GDM1 (cell line): ENCODE measurements at regions not wholly inside any gene's neighbourhood (a gene's known extent, or its start where the extent isn't known, plus 50 kb on each side); places are given as distances from the start of the nearest gene placed in this dataset.

Experiments
- DNase-seq: peaks from one replicate; lab custom pipeline; 2025; lab: John Stamatoyannopoulos, UW

DNA sequence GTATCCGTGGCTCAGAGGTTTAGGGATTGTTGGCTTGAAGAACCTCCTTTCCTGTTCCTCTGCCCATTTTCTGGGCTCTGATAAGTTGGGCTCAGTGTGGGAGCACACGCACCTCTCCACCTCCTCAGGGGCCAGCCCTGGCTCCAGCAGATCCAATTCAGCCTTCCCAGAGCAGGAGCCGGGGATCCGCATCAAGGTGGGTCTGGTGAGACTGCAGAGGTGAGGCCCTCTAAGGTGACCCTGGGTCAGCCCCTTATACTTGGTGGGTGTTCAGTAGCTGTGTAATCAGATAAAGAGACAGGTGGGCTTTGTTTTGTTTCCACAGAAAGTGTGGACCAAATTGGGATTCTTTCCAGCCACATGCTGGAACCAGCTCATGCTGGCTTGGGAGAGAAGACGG lies 1466.0 kb downstream of the TBC1D22A start:
- no peak for DNase-seq

DNA sequence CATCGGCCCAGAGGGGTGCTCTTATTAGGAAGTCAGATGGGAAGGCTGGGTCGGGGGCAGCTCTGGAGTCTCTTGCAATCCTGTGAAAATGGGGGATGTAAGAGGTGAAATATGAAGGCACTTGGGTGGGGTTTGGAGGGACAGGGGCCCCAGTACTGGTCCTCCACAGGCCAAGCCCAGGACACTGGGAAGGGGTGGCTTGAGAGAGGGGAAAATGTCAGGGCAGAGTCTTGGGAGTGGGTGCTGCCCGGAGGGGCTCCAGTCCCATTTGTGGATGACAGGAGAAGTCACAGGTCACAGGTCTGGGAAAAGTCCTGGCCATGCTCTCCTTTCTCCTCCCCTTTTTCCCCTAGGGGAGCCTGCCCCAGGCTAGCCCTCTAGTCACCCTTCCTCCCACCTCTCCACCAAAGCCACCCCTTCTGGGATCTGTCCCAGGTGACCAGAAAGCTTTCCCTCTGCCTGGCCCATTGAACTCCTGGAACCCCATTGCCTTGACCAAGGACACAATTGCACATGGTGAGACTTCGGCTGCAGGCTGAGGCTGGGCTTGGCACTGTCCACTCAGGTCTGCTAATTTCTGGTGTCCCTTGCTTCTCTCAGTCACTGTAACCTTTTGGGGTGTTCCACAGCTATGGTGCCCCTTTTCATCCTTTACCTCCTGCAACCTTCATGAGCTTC lies 1465.0 kb downstream of the TBC1D22A start:
- DNase-seq = no peak

DNA sequence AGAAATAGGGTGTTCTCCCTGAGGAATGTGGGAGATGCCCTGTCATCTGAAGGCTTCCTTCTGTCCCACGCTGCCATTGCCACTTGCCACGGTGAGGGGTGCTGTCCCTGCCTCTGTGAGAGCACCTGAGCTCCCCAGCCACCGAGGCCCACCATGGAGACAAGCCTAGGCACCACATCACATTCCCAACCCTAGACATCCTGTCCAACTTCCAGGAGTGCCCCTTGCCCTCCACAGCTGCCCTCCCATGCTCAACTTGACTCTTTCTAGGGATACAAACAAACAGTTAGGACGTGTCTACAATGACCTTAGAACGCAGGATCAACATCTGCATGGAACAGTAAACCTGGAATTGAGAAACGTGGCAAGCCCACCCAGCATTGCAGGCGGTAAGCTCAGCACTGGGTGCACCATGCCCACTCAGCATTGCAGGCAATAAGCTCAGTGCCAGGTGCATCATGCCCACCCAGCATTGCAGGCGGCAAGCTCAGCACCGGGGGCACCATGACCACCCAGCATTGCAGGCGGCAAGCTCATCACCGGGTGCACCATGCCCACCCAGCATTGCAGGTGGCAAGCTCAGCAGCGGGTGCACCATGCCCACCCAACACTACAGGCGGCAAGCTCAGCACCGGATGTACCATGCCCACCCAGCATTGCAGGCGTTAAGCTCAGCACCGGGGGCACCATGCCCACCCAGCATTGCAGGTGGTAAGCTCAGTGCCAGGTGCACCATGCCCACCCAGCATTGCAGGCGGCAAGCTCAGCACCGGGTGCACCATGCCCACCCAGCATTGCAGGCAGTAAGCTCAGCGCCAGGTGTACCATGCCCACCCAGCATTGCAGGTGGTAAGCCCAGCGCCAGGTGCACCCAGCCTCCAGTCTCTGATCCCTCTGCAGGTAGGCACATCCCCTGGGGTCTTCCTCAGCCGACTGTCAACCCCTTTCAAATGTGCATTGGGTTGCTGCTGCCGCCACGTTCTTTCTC lies 1463.9 kb downstream of the TBC1D22A start:
- DNase-seq = no peak

DNA sequence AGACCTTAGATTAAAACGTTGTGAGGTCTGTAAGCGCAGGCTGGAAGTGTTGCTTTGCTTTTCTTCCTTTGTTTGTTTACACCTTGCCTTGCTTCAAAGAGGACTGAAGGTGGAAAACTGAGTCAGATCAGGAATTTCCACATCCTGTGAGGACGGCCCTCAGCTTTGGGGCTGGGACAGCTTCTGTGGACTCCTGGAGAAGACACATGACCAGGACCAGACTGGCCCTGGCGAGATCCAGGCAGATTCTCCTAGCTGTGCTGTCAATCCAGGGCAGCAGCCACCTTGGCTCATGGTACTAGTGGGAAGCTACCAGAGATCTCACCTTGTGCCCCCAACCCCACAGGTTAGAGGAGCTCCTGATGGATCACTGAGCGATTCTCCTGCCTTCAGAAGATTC lies 1461.9 kb downstream of the TBC1D22A start:
- no peak for DNase-seq

DNA sequence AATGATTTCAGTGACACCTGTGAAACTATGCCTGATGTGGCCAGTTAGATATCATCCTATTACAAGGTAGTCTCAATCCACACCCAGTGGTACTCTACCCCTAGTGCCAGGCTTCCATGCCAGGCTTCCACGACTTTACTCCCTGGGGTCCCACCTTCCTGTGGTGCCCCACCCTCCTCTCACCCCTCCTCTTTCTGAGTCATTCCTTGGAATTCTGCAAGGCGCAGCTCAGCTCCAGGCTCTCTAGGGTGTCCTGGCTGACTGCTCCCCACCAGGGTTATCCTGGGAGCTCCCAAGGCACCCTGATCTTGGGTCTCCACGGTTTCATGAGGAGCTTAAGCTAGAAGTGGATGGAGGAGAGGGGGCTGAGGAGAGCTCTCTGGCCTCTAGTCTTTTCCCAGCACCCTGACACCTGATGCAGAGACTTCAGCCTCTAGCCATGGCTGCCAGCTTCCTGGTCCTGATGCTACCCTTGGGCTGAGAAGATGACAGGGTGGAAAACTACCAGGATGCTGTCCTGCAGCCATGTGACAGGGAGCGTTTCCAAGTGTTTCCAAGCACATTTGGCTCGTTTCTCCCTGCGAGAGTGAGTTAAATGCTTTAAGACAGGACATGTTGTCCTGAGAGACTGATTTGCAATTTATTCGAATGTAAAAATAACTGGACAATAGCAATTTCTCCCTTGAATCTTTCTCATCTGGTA lies 1461.2 kb downstream of the TBC1D22A start:
- DNase-seq = no peak

DNA sequence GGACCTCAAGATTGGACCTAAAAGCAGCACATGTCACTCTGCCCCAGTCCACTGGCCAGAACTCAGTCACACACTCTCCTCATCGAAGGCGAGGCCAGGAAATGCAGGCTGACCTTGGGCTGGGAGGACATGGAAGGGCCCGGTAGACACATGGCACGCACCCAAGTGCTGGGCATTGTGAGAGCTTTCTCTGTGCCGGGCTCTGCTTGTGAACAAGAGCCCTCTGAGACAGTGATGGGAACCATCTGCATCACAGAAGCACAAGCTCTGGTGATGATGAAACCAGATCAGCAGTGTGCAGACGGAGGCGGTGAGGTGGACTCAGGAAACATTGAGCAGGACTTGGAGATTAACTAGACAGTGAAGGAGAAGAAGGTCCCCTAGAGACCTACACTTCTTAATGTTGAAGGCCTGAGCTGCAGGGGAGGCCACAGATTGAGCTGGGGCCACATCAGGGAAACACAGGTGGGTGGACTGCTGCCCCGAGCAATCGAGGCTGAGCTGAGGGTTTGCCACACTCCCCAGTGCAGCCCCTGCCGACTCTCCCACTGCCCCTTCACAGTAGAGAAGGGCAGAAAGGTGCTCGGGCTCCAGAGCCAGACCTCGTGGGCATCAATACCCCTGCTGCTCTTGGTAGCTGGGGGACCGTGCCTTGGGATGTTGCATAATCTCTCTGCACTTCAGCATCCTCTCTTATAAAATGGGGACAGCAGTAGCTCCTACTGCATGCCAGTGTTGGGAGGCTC lies 1460.5 kb downstream of the TBC1D22A start:
- DNase-seq = no peak

DNA sequence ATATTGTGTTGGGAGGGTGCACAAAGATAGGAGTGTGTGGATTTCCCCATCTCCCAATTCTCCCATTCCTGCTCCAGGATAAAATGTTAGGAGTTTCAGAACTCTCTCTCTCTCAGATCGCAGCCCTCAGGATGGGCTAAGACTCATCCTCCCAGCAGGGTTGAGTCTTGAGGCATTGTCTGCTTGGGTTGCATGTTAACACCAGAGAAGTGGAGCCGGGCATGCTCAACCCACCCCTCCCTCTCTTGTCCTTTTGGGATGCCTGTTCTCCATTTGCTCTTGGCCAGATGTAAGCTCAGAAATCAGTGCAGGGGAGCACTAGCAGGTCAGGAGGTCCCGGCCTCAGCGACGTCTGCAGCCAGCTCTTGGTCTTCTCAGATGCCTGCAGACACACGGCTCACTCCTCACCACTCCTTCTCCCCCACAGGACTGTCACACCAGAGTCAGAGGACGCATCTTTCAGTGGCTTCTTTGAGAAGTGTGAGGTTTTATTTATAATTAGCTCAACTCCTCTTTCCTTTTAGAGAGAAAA lies 1456.5 kb downstream of the TBC1D22A start:
- no peak for DNase-seq

DNA sequence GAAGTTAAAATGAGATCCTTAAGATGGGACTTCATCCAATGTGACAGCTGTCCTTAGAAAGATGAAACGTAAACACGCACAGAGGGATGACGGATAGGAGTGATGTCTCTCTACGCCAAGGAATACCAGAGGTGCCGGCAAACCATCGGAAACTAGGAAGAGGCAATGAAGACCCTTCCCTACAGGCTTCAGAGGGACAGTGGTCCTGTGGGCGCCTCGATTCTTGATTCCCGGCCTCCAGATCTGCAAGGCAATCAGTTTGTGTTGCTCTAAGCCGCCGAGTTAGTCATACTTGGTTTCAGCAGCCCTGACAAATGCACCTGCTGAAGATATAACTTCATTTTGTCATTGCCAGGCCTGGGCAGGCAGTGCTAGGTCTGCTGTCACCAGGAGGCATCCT lies 1455.1 kb downstream of the TBC1D22A start:
- DNase-seq = no peak

DNA sequence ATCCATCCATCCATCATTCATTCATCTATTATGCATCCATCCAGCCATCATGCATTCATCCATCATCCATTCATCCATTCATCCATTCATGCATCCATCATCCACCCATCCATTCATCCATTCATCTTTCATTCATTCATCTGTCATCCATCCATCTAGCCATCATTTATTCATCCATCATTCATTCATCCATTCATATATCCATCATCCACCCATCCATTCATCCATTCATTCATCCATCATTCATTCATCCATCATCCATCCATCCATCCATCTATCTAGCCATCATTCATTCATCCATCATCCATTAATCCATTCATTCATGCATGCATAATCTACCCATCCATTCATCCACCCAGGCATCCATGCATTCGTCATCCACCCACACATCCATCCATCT lies 1450.3 kb downstream of the TBC1D22A start:
- DNase-seq = no peak

DNA sequence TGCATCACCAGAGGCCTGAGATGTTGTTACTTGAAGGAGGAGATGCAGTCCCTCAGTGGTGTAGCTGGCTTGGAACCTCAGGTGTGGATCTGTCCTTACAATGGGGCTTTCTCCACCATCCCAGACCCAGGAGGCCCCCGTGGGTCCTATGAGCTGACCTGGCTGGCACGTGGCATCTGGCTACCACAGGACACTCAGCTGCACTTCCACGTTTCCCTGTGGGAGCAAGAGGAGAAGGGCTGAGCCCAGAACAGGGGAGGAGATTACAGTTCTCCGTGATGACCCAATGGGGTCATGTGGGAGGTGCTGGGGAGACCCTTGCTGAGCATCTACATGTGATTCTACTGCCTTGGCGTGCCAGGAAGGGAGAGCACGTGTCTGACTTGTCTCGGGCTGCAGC lies 1448.4 kb downstream of the TBC1D22A start:
- no peak for DNase-seq

DNA sequence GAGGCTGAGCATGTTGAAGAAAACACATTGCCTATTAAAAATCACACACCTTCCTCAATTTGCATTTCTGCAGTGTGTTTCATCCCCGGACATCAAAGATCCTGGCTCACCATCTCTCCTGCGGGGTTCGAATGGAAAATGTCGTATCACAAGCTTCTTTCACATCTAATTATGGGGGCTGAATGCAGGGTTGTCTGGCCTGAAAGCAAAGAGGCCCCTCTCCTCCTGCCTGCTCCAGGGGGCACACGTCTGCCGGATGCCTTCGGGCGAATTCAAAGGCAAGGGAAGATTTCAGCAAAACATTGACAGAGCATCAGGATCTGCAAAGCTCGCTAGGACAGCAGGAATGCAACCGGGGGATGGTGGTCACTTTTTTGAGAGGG lies 1447.7 kb downstream of the TBC1D22A start:
- DNase-seq = no peak

DNA sequence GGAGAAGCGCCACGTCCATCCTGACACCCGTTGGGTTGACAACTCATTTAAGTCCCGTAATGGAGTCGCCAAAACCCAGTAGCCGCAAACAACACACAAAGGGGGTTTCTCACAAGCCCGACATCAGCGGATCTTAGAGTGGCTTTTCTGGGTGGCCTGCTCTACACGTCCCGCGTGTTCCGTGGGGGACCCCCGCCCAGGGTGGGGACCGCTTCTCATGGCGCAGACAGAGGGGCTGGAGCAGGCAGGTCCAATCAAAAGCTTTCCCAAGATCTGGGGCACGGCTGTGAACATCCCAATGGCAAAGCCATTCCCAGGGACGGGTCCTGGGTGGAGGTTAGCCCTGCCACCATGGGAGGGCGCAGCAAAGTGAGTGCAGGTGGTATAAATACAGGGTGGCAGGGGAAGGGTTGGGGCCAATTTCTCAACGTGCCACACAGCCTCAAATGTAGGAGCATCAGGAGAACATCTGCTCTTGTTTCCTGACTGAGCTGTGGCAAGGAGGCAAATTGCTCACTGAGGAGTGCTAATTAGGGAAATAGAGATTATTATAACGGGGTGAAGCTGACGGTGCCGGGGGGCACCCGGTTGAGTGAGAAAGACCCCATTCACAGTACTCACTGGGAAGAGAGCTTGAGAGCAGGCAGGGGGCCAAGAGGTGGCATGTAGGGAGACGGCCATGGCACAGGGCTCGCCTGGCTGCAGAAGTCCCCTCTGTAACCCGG lies 1447.2 kb downstream of the TBC1D22A start:
- no peak for DNase-seq

DNA sequence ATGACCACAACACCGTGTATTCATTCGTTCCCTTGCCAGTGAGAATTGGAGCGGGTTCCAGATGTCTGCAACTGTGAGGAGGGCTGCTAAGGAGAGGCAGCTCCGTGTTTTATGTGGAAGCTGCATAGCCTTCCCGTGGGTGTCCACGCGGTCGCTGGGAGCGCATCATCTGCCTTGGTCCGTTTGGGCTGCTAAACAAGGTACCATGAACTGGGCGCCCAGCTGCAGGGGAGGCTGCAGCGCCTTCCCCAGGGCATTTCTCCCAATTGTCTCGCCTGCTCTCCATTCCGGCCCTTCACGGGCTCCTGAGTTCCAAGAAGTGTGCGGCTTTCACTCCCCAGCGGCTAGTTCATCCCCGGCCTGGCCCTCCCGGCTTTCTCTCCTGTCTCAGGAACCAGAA lies 1446.4 kb downstream of the TBC1D22A start:
- no peak for DNase-seq

DNA sequence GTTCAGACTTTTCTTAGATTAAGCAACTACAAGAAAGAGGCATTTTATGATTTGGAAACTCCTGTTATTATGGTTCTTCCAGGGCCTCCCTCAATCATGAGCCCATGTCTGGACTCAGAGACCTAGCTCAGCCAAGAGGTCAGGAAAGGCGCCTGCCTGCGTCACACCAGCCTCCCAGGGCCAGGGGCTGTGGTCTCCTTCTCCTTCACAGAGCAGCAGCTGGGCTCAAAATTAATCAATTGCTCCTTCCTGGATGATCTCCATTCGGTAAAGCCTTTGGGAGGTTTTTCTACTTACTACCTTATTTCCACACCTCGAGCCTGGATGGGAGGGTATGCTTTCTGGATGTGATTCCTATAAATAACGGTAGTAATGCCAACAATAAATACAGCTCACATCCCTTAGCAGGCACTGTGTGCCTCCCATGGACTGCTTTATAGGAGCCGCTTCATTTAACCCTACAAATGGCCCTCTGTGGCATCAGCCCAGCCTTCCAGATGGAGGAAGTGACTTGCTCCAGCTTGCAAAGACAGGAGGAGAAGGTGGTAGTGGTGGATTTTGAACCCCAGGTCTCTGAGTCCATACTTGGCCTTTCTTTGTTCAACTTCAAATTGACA lies 1445.6 kb downstream of the TBC1D22A start:
- no peak for DNase-seq

DNA sequence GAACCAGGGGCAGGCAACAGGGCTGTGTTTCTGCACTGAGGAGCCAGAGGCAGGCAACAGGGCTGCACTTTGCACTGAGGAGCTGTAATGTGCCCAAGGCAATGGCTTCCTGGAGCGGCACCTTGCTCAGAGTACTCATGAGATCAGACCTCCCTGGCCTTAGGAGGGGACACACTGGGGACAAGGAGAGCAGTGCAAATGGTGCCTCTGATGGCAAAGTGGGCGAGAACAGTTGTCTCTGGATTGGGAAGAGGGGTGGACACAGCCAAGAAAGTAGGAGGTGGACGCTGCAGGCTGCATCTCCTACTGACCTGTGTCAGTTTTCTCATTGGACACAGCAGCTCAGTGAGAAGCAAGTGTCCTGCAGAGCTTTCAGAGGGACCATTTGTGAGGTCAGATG lies 1443.3 kb downstream of the TBC1D22A start:
- DNase-seq = no peak

DNA sequence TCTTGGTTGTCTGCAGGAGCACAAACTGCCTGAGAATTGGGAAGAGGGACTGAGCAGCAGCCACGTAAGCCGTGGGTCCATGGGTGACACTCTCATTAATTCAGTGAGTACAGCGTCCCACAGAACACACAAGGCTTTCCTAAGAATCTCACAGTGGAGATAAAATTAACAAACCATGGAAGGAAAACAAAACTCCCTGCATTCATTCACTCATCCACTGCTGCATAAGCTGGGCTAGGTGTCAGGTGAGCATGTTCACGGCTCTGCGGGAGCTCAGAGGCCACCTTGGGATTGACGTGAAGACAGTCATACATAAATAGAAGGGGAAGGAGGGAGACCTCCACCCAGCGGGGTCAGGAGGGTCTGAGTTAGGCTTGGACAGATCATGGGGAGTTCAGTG lies 1442.7 kb downstream of the TBC1D22A start:
- no peak for DNase-seq

DNA sequence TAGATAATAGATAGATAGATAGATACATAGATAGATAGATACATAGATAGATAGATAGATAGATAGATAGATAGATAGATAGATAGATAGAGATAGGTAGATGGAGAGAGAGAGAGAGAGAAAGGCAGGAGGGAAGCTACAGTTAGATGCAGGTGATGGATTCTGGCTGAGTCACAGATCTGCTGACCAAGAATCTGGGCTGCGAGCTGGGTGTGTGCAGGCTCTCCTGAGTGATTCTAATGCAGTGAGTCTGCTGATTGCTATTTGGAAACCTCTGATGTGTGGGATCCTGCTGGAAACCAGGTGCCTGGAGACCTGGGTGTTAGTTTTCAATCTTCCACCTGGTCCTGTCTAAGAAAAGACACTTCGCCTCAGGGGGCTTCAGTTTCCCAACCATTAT lies 1441.8 kb downstream of the TBC1D22A start:
- no peak for DNase-seq

DNA sequence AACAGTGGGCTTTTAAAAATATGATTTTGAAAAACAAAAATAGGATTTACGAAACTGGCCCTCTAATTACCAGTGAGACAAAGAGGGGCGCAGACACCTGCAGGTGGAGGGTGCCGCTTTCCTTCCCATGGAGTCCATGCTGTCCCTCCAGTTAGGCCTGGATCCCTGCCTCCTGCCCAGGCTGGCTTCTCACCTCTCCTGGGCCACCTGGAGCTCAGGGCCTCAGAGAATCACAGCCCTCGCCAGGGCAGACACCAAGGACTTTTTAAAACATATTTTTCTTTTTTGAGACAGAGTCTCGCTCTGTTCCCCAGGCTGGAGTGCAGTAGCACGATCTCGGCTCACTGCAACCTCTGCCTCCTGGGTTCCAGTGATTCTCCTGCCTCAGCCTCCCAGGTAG lies 1437.2 kb downstream of the TBC1D22A start:
- no peak for DNase-seq

DNA sequence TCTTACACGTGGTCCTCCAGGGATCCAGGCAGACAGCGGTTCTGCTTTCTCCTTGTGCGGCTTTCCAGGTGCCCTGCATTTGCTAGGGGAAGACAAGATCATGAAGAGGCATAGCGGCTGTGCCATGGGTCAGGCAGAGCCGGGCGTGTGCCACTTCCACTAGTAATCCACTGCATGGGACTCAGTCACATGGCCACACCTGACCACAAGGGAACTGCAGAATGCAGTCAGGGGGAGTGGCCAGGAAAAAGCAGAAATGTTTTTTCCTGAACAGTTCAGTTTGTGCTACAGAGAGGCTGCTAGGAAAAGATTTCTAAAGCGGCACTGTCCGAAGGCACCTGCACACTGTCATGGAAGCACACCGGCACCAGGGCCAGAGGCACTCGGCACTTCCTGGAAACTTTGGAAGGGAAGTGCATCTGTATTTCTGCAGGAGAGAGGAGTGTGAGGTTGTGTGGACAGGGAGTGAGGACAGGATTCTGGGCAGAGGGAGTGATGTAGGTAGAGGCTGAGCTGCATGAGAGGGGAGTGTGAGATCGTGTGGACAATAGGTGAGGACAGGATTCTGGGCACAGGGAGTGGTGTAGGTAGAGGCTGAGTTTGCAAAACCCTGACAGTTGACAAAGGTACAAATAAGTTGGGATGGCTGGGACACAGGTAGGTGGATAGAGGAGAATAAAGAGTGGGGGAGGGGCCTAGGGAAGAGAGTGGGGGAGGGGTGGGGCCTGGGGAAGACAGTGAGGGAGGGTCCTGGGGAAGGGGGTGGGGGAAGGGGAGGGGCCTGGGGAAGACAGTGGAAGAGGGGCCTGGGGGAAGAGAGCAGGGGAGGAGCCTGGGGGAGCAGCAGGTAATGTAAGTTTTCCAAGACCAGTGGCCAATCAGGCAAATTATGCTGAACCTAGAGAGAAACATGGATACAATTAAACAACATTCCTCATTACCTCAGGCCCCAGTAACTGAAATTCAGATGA lies 1436.3 kb downstream of the TBC1D22A start:
- no peak for DNase-seq
